Activated T-helper 1 cell treated with anti-CD3 and anti-CD28 coated beads, Interleukin-12 subunit alpha, Interleukin-12 subunit beta, Interleukin-2, Interleukin-4 antibody, amounts not matched to agents 30 ng/mL and 10 ng/mL and 1 ng/mL, durations not matched to agents 14 hours and 24 hours and 36 hours (primary cell): ENCODE measurements at regions not wholly inside any gene's neighbourhood (a gene's known extent, or its start where the extent isn't known, plus 50 kb on each side); places are given as distances from the start of the nearest gene placed in this dataset.
"Not testable (repeated sequence)": the region's sequence is repeated elsewhere in the genome, so short reads cannot be mapped to it uniquely, and the experiment has no call there.

ENCODE experiments used
- DNase-seq: peaks from one replicate; pipeline ENCODE4 v3.0.0; 2021; ENCODE audit warnings: low spot score
- H3K27ac Mint-ChIP-seq: one replicate; pipeline ENCODE4 v1.8.0; 2021; ENCODE audit warnings: mild to moderate bottlenecking, mixed read lengths
- H3K27me3 Mint-ChIP-seq: one replicate; pipeline ENCODE4 v1.8.0; 2022; ENCODE audit warnings: mild to moderate bottlenecking, moderate library complexity, mixed read lengths; ENCODE audit not compliant: insufficient read depth
- H3K36me3 Mint-ChIP-seq: one replicate; pipeline ENCODE4 v1.8.0; 2021; ENCODE audit warnings: low read depth, mixed read lengths
- H3K4me1 Mint-ChIP-seq: one replicate; pipeline ENCODE4 v1.8.0; 2021; ENCODE audit warnings: low read depth, mixed read lengths
- H3K4me3 Mint-ChIP-seq: one replicate; pipeline ENCODE4 v1.8.0; 2021; ENCODE audit warnings: mild to moderate bottlenecking, moderate library complexity, mixed read lengths
- H3K9me3 Mint-ChIP-seq: one replicate; pipeline ENCODE4 v1.8.0; 2021; ENCODE audit warnings: mixed read lengths
- intact Hi-C: fragments of 100-400 bp; cut with micrococcal nuclease; formaldehyde crosslinking; loops from one replicate; pipeline ENCODE4 v1.15.1; 2024

- Mint-ChIP-seq H3K4me3 (no peak overlapping the region), H3K27ac (no peak overlapping the region), H3K4me1 (no peaks in the 10 kb centered on the region), H3K27me3 (no peaks in the 10 kb centered on the region), H3K9me3 (peaks cover 24% of the 10 kb centered on the region), H3K36me3 (peaks cover 2% of the 10 kb centered on the region)
- intact Hi-C loops: no loop called here
- DNase-seq: no peak
These were observed 400.1 kb upstream of the MDFIC2 start for GRCh38 chr3:70712449-70713082.

- Mint-ChIP-seq H3K9me3 (no peaks in the 10 kb centered on the region), H3K4me3 (no peak overlapping the region), H3K4me1 (no peaks in the 10 kb centered on the region), H3K36me3 (no peaks in the 10 kb centered on the region), H3K27ac (no peak overlapping the region), H3K27me3 (peaks cover 3% of the 10 kb centered on the region)
- intact Hi-C loops: no loop called here
- DNase-seq: no peak
These were observed 391.1 kb upstream of the MDFIC2 start for GRCh38 chr3:70703305-70704102.

GRCh38 chr3:70702132-70702531 lies 389.7 kb upstream of the MDFIC2 start:
- Mint-ChIP-seq H3K9me3 (no peaks in the 10 kb centered on the region), H3K4me1 (no peaks in the 10 kb centered on the region), H3K4me3 (no peak overlapping the region), H3K27me3 (peaks cover 3% of the 10 kb centered on the region), H3K27ac (no peak overlapping the region), H3K36me3 (no peaks in the 10 kb centered on the region)
- DNase-seq: no peak
- intact Hi-C loops: no loop called here

- no peaks in the 10 kb centered on the region for H3K36me3 Mint-ChIP-seq
- DNase-seq: no peak
- H3K4me1 Mint-ChIP-seq: no peaks in the 10 kb centered on the region
- no peak overlapping the region for H3K4me3 Mint-ChIP-seq
- no peaks in the 10 kb centered on the region for H3K9me3 Mint-ChIP-seq
- intact Hi-C loops: no loop called here
- H3K27me3 Mint-ChIP-seq: no peaks in the 10 kb centered on the region
- no peak overlapping the region for H3K27ac Mint-ChIP-seq
These were observed 372.3 kb upstream of the MDFIC2 start for GRCh38 chr3:70684701-70685100.

GRCh38 chr3:70675810-70676209 lies 363.4 kb upstream of the MDFIC2 start:
- H3K9me3 Mint-ChIP-seq, H3K4me1 Mint-ChIP-seq, DNase-seq, H3K36me3 Mint-ChIP-seq, H3K27me3 Mint-ChIP-seq, H3K4me3 Mint-ChIP-seq, intact Hi-C loops, H3K27ac Mint-ChIP-seq: not testable (repeated sequence)

GRCh38 chr3:70658513-70659310 lies 346.3 kb upstream of the MDFIC2 start:
- intact Hi-C loops: no loop called here
- no peaks in the 10 kb centered on the region for H3K9me3 Mint-ChIP-seq

GRCh38 chr3:70657454-70657853 lies 345.0 kb upstream of the MDFIC2 start:
- Mint-ChIP-seq H3K27ac (no peak overlapping the region), H3K4me3 (no peak overlapping the region), H3K27me3 (no peaks in the 10 kb centered on the region), H3K36me3 (no peaks in the 10 kb centered on the region), H3K4me1 (no peaks in the 10 kb centered on the region), H3K9me3 (no peaks in the 10 kb centered on the region)
- intact Hi-C loops: no loop called here
- no peak for DNase-seq

More at GRCh38 chr3:70658513-70659310, 346.3 kb upstream of the MDFIC2 start:
- Mint-ChIP-seq H3K4me3 (no peak overlapping the region), H3K36me3 (no peaks in the 10 kb centered on the region), H3K27me3 (no peaks in the 10 kb centered on the region), H3K27ac (no peak overlapping the region), H3K4me1 (no peaks in the 10 kb centered on the region)
- DNase-seq: no peak

- Mint-ChIP-seq H3K36me3 (no peaks in the 10 kb centered on the region), H3K9me3 (peaks cover 8% of the 10 kb centered on the region), H3K4me1 (no peaks in the 10 kb centered on the region), H3K27ac (no peak overlapping the region), H3K4me3 (no peak overlapping the region), H3K27me3 (no peaks in the 10 kb centered on the region)
- intact Hi-C loops: no loop called here
- no peak for DNase-seq
These were observed 335.4 kb upstream of the MDFIC2 start for GRCh38 chr3:70647823-70648222.

GRCh38 chr3:70647094-70647493 lies 334.7 kb upstream of the MDFIC2 start:
- Mint-ChIP-seq H3K4me3 (no peak overlapping the region), H3K9me3 (peaks cover 8% of the 10 kb centered on the region)

GRCh38 chr3:70646635-70647034 lies 334.2 kb upstream of the MDFIC2 start:
- Mint-ChIP-seq H3K9me3 (peaks cover 8% of the 10 kb centered on the region), H3K36me3 (no peaks in the 10 kb centered on the region), H3K4me3 (no peak overlapping the region), H3K27me3 (no peaks in the 10 kb centered on the region), H3K4me1 (no peaks in the 10 kb centered on the region), H3K27ac (no peak overlapping the region)
- intact Hi-C loops: no loop called here
- no peak for DNase-seq

More at GRCh38 chr3:70647094-70647493, 334.7 kb upstream of the MDFIC2 start:
- H3K4me1 Mint-ChIP-seq: no peaks in the 10 kb centered on the region
- no peak overlapping the region for H3K27ac Mint-ChIP-seq
- no peak for DNase-seq
- no peaks in the 10 kb centered on the region for H3K36me3 Mint-ChIP-seq
- intact Hi-C loops: no loop called here
- no peaks in the 10 kb centered on the region for H3K27me3 Mint-ChIP-seq

- Mint-ChIP-seq H3K9me3 (peaks cover 4% of the 10 kb centered on the region), H3K4me1 (no peaks in the 10 kb centered on the region)
These were observed 328.0 kb upstream of the MDFIC2 start for GRCh38 chr3:70640481-70640880.

GRCh38 chr3:70635301-70635700 lies 322.9 kb upstream of the MDFIC2 start:
- H3K4me3 Mint-ChIP-seq: no peak overlapping the region

More at GRCh38 chr3:70640481-70640880, 328.0 kb upstream of the MDFIC2 start:
- intact Hi-C loops: no loop called here
- Mint-ChIP-seq H3K4me3 (no peak overlapping the region), H3K36me3 (no peaks in the 10 kb centered on the region), H3K27ac (no peak overlapping the region), H3K27me3 (peaks cover 1% of the 10 kb centered on the region)
- DNase-seq: no peak

More at GRCh38 chr3:70635301-70635700, 322.9 kb upstream of the MDFIC2 start:
- Mint-ChIP-seq H3K27ac (no peak overlapping the region), H3K4me1 (no peaks in the 10 kb centered on the region), H3K27me3 (peaks cover 1% of the 10 kb centered on the region), H3K36me3 (no peaks in the 10 kb centered on the region), H3K9me3 (no peaks in the 10 kb centered on the region)
- no peak for DNase-seq
- intact Hi-C loops: no loop called here
